Activated naive CD4-positive, alpha-beta T cell treated with anti-CD3 and anti-CD28 coated beads for 36 hours (primary cell): ENCODE measurements at regions not wholly inside any gene's neighbourhood (a gene's known extent, or its start where the extent isn't known, plus 50 kb on each side); places are given as distances from the start of the nearest gene placed in this dataset.

Source experiments
- CTCF ChIA-PET: fragments of 350-600 bp; sonication (Branson Sonifier 250); formaldehyde crosslinking; loops from one replicate; lab custom pipeline; 2021; ENCODE audit warnings: antibody characterized with exemption; lab: Charles Lee
- DNase-seq: peaks from one replicate; pipeline ENCODE4 v3.0.0-alpha.2; 2020
- H3K27ac Mint-ChIP-seq: one replicate; pipeline ENCODE4 v1.8.0; 2021; ENCODE audit warnings: mild to moderate bottlenecking, mixed read lengths
- H3K27me3 Mint-ChIP-seq: one replicate; pipeline ENCODE4 v1.8.0; 2021; ENCODE audit warnings: low read depth, mixed read lengths
- H3K36me3 Mint-ChIP-seq: one replicate; pipeline ENCODE4 v1.8.0; 2021; ENCODE audit warnings: low read depth, mixed read lengths
- H3K4me1 Mint-ChIP-seq: one replicate; pipeline ENCODE4 v1.8.0; 2021; ENCODE audit warnings: low read depth, mixed read lengths
- H3K4me3 Mint-ChIP-seq: one replicate; pipeline ENCODE4 v1.8.0; 2021; ENCODE audit warnings: mild to moderate bottlenecking, moderate library complexity, mixed read lengths
- H3K9me3 Mint-ChIP-seq: one replicate; pipeline ENCODE4 v1.8.0; 2021; ENCODE audit warnings: mixed read lengths
- intact Hi-C: fragments of 100-400 bp; cut with micrococcal nuclease; formaldehyde crosslinking; loops from one replicate; pipeline ENCODE4 v1.15.1; 2023

GRCh38 chr6:29999416-29999815, 57.1 kb downstream of the HLA-A start:
- H3K4me1 Mint-ChIP-seq: no peaks in the 10 kb centered on the region
- CTCF ChIA-PET: no interaction called here
- no peak for DNase-seq
- no peaks in the 10 kb centered on the region for H3K27me3 Mint-ChIP-seq
- no peak overlapping the region for H3K4me3 Mint-ChIP-seq
- intact Hi-C loops: no loop called here
- no peaks in the 10 kb centered on the region for H3K9me3 Mint-ChIP-seq
- no peaks in the 10 kb centered on the region for H3K36me3 Mint-ChIP-seq
- H3K27ac Mint-ChIP-seq: no peak overlapping the region

DNA sequence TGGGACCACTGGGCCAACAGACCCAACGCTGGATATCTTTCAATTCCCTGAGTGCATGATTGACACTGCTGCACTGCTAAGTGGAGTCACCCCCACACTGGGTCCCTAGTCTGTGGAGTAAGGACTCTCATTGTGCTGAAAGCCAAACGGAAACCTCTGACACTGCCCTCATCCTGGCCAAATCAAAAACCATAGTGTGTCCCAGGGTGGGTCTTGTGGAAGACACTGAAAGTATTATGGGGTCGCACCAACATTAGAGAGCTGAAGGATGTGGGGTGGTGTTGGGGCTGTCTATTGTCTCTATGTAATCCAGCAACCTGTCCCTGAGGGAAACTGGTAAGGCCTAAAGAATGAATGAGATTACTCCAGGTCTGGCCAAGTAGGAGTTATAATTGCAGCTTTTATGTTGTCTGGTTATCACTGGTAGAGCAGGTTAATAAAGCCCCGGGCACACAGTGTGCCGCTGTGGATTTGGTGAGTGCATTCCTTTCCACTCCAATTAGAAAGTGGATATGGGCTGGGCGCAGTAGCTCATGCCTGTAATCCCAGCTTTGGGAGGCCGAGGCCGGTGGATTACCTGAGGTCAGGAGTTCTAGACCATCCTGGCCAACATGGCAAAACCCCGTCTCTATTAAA, 57.9 kb downstream of the HLA-A start:
- no peaks in the 10 kb centered on the region for H3K4me1 Mint-ChIP-seq
- no peak for DNase-seq
- H3K27ac Mint-ChIP-seq: no peak overlapping the region
- CTCF ChIA-PET: no interaction called here
- H3K36me3 Mint-ChIP-seq: no peaks in the 10 kb centered on the region
- no peak overlapping the region for H3K4me3 Mint-ChIP-seq
- intact Hi-C loops: no loop called here
- H3K9me3 Mint-ChIP-seq: no peaks in the 10 kb centered on the region
- peaks cover 4% of the 10 kb centered on the region for H3K27me3 Mint-ChIP-seq

- no peaks in the 10 kb centered on the region for H3K36me3 Mint-ChIP-seq
- H3K27ac Mint-ChIP-seq: no peak overlapping the region
- no peak overlapping the region for H3K4me3 Mint-ChIP-seq
- DNase-seq: no peak
- H3K9me3 Mint-ChIP-seq: no peaks in the 10 kb centered on the region
- intact Hi-C loops: no loop called here
- peaks cover 25% of the 10 kb centered on the region for H3K27me3 Mint-ChIP-seq
- CTCF ChIA-PET: interaction anchor here (0.6 kb wide), 1 partner anchor 25 kb away, joined by 3 read pairs; no protein-coding TSS in a partner anchor
- peaks cover 14% of the 10 kb centered on the region for H3K4me1 Mint-ChIP-seq
These were observed 58.2 kb upstream of the POLR1H start for GRCh38 chr6:30002871-30003270.

- H3K27me3 Mint-ChIP-seq: peaks cover 35% of the 10 kb centered on the region
These were observed 55.6 kb upstream of the POLR1H start for GRCh38 chr6:30005482-30005881.

DNA sequence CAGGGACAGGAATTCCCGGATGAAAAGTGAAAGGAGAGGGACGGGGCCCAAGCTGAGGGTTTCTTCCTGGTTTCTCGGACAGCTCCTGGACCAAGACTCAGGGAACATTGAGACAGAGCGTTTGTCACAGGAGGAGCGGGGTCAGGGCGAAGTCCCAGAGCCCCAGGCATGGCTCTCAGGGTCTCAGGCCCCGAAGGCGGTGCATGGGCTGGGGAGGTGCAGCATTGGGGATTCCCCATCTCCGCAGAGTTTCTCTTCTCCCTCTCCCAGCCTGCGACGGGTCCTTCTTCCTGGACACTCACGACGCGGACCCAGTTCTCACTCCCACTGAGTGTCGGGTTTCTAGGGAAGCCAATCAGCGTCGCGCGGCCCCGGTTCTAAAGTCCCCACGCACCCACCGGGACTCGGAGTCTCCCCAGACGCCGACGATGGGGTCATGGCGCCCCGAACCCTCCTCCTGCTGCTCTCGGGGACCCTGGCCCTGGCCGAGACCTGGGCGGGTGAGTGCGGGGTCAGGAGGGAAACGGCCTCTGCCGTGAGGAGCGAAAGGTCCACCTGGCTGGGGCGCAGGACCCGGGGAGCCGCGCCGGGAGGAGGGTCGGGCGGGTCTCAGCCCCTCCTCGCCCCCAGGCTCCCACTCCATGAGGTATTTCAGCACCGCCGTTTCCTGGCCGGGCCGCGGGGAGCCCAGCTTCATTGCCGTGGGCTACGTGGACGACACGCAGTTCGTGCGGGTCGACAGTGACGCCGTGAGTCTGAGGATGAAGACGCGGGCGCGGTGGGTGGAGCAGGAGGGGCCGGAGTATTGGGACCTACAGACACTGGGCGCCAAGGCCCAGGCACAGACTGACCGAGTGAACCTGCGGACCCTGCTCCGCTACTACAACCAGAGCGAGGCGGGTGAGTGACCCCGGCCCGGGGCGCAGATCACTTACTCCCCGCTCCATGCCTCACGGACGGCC, 54.6 kb upstream of the POLR1H start:
- H3K36me3 Mint-ChIP-seq: peaks cover 15% of the 10 kb centered on the region
- peaks cover 15% of the 10 kb centered on the region for H3K4me1 Mint-ChIP-seq
- CTCF ChIA-PET: no interaction called here
- H3K9me3 Mint-ChIP-seq: no peaks in the 10 kb centered on the region
- intact Hi-C loops: loop anchor here (2.0 kb wide), 1 partner anchor 30 kb away; no protein-coding TSS in a partner anchor
- peaks cover 35% of the 10 kb centered on the region for H3K27me3 Mint-ChIP-seq
- H3K27ac Mint-ChIP-seq: no peak overlapping the region
- peak; percentile 15 for DNase-seq
- peak overlapping the region; percentile 45 for H3K4me3 Mint-ChIP-seq

More at GRCh38 chr6:30005482-30005881, 55.6 kb upstream of the POLR1H start:
- peak overlapping the region; percentile 19 for H3K4me3 Mint-ChIP-seq
- H3K9me3 Mint-ChIP-seq: no peaks in the 10 kb centered on the region
- intact Hi-C loops: no loop called here
- DNase-seq: no peak
- H3K36me3 Mint-ChIP-seq: peaks cover 10% of the 10 kb centered on the region
- CTCF ChIA-PET: no interaction called here
- peaks cover 15% of the 10 kb centered on the region for H3K4me1 Mint-ChIP-seq
- no peak overlapping the region for H3K27ac Mint-ChIP-seq

- Mint-ChIP-seq H3K36me3 (peaks cover 15% of the 10 kb centered on the region), H3K4me3 (peak overlapping the region; percentile 35), H3K9me3 (no peaks in the 10 kb centered on the region), H3K27ac (no peak overlapping the region), H3K4me1 (peaks cover 15% of the 10 kb centered on the region), H3K27me3 (peaks cover 35% of the 10 kb centered on the region)
- peak; percentile 29 for DNase-seq
- CTCF ChIA-PET: no interaction called here
- intact Hi-C loops: loop anchor here (2.0 kb wide), 1 partner anchor 30 kb away; no protein-coding TSS in a partner anchor
These were observed 53.8 kb upstream of the POLR1H start for GRCh38 chr6:30007132-30007764.

GRCh38 chr6:30009113-30009512, 52.0 kb upstream of the POLR1H start:
- CTCF ChIA-PET: no interaction called here
- Mint-ChIP-seq H3K4me3 (no peak overlapping the region), H3K36me3 (peaks cover 15% of the 10 kb centered on the region), H3K27me3 (peaks cover 35% of the 10 kb centered on the region), H3K4me1 (peaks cover 15% of the 10 kb centered on the region), H3K9me3 (no peaks in the 10 kb centered on the region), H3K27ac (no peak overlapping the region)
- no peak for DNase-seq
- intact Hi-C loops: no loop called here
